ENCODE measurements at regions not wholly inside any gene's neighbourhood (a gene's known extent, or its start where the extent isn't known, plus 50 kb on each side); places are given as distances from the start of the nearest gene placed in this dataset.

- TF ChIP-seq CTCF (optimal IDR thresholded peaks at IDR 0.05 in 1 of 3, IDR thresholded peaks at IDR 0.05 in 1 of 3, conservative IDR thresholded peaks at IDR 0.05 in 1 of 3; ENCODE audit: extremely low read depth in 1 of 3, insufficient read depth in 2 of 3, low read length in 3 of 3) (no peak), EZH2 (IDR thresholded peaks at IDR 0.05; ENCODE audit: low read length) (no peak)
These were observed 494.9 kb upstream of the AKR1E2 start for GRCh38 chr10:4331150-4331549.

Data from keratinocyte (primary cell).